LNCAP (cell line): ENCODE measurements at regions not wholly inside any gene's neighbourhood (a gene's known extent, or its start where the extent isn't known, plus 50 kb on each side); places are given as distances from the start of the nearest gene placed in this dataset.

Experiments
- CTCF ChIP-seq: fragments of 450-650 bp; IDR thresholded peaks from 2 replicates; pipeline ENCODE4 v1.5.1; 2017; ENCODE audit warnings: mild to moderate bottlenecking

- TF ChIP-seq CTCF = no peak
Observed at GRCh38 chr18:38475686-38476085, 910.1 kb upstream of the CELF4 start.

- TF ChIP-seq CTCF = no peak
Observed at GRCh38 chr18:38473535-38473934, 907.9 kb upstream of the CELF4 start.

- TF ChIP-seq CTCF = no peak
Observed at GRCh38 chr18:38470421-38470820, 904.8 kb upstream of the CELF4 start.

- no peak for TF ChIP-seq CTCF
Observed at GRCh38 chr18:38466426-38466825, 900.8 kb upstream of the CELF4 start.

- no peak for TF ChIP-seq CTCF
Observed at GRCh38 chr18:38464024-38464423, 898.4 kb upstream of the CELF4 start.

GRCh38 chr18:38460657-38461056, 895.1 kb upstream of the CELF4 start:
- TF ChIP-seq CTCF = no peak

- TF ChIP-seq CTCF = no peak
Observed at GRCh38 chr18:38459131-38459994, 893.8 kb upstream of the CELF4 start.
